HepG2 (cell line): ENCODE measurements at regions not wholly inside any gene's neighbourhood (a gene's known extent, or its start where the extent isn't known, plus 50 kb on each side); places are given as distances from the start of the nearest gene placed in this dataset.
"Not testable (repeated sequence)": the region's sequence is repeated elsewhere in the genome, so short reads cannot be mapped to it uniquely, and the experiment has no call there.

Source experiments
- ATAC-seq: fragments of 200-7000 bp; cut with Tn5 transposase; 3 replicates; pipeline ENCODE4 v1.9.1; 2020; ENCODE audit warnings: mild to moderate bottlenecking, moderate library complexity
- BruUV-seq: library from RNA; stranded (reverse); fragments of 400-500 nt; replicated peaks from 2 replicates; lab custom pipeline; 2021; lab: Mats Ljungman, UMichigan
- CTCF ChIA-PET: fragments of 300-600 bp; formaldehyde crosslinking; extraction: SDS; loops from one replicate; lab custom pipeline; 2021; ENCODE audit warnings: low total read pairs, inconsistent platforms, low intra/inter-chr PET ratio; lab: Yijun Ruan, JAX
- POLR2A ChIA-PET: fragments of 350-600 bp; sonication (Branson Sonifier 250); formaldehyde crosslinking; loops from one replicate; lab custom pipeline; 2020; ENCODE audit warnings: antibody characterized with exemption, inconsistent platforms; lab: Yijun Ruan, JAX
- DNase-seq: peaks from one replicate; pipeline ENCODE4 v3.0.0-alpha.2; 2015; ENCODE audit warnings: low spot score
- FAIRE-seq: peaks from 3 replicates; lab custom pipeline; 2011; peaks lifted over from hg19 to GRCh38; lab: Jason Lieb, UNC
- H2AFZ ChIP-seq: one replicate; pipeline ENCODE4 v1.6.1; 2011; ENCODE audit warnings: low read length, inconsistent platforms
- H3K27ac ChIP-seq: fragments of 300-600 bp; 3 replicates; pipeline ENCODE4 v1.8.0; 2011; ENCODE audit warnings: mixed run types, mild to moderate bottlenecking, mixed read lengths, low read length, inconsistent platforms; ENCODE audit not compliant: insufficient read depth; ENCODE audit errors: extremely low read length
- H3K27me3 ChIP-seq, 2 experiments: fragments of 200-600 bp in 1 of 2; 2 replicates in 1 of 2; 3 replicates in 1 of 2; pipeline versions ENCODE4 v1.6.0 to v1.8.0; 2011; ENCODE audit warnings: low read length in 2 of 2, mild to moderate bottlenecking in 2 of 2, moderate library complexity in 2 of 2, inconsistent platforms in 1 of 2; ENCODE audit not compliant: insufficient read depth in 2 of 2, control insufficient read depth in 1 of 2
- H3K36me3 ChIP-seq, 2 experiments: fragments of 200-600 bp in 1 of 2; replicated peaks in 1 of 2; 2 replicates in 1 of 2; 3 replicates in 1 of 2; pipeline versions ENCODE4 v1.5.1 to v1.8.0; 2011; ENCODE audit warnings: low read length in 2 of 2, inconsistent platforms in 1 of 2; ENCODE audit not compliant: insufficient read depth in 2 of 2, control insufficient read depth in 1 of 2
- H3K4me1 ChIP-seq: 2 replicates; pipeline ENCODE4 v1.5.1; 2012; ENCODE audit warnings: low read length, inconsistent platforms; ENCODE audit not compliant: insufficient read depth
- H3K4me2 ChIP-seq: 2 replicates; pipeline ENCODE4 v1.6.0; 2011; ENCODE audit warnings: low read depth, low read length, inconsistent platforms
- H3K4me3 ChIP-seq, 3 experiments: fragments of 200-600 bp in 1 of 3; sonication (generic), shearing (Covaris generic) in 1 of 3; replicated peaks in 1 of 3; 2 replicates each; pipeline ENCODE4 v1.5.1; 2011 to 2016; ENCODE audit warnings: low read length in 3 of 3, inconsistent platforms in 2 of 3, low read depth in 2 of 3, mild to moderate bottlenecking in 2 of 3, control low read depth in 1 of 3, mixed read lengths in 1 of 3; ENCODE audit not compliant: insufficient read depth in 1 of 3
- H3K79me2 ChIP-seq: one replicate; pipeline ENCODE4 v1.6.1; 2011; ENCODE audit warnings: low read length, inconsistent platforms; ENCODE audit not compliant: insufficient read depth
- H3K9ac ChIP-seq: 2 replicates; pipeline ENCODE4 v1.6.0; 2011; ENCODE audit warnings: mild to moderate bottlenecking, low read depth, low read length, inconsistent platforms; ENCODE audit not compliant: insufficient read depth
- H3K9me3 ChIP-seq: 2 replicates; pipeline ENCODE4 v1.5.1; 2012; ENCODE audit warnings: mild to moderate bottlenecking, low read length
- H4K20me1 ChIP-seq: 2 replicates; pipeline ENCODE4 v1.6.0; 2011; ENCODE audit warnings: inconsistent platforms, mild to moderate bottlenecking, low read length, moderate library complexity; ENCODE audit not compliant: insufficient read depth
- FOSL2 ChIP-seq: sonication (generic); formaldehyde crosslinking; IDR thresholded peaks from 2 replicates; pipeline ENCODE4 v1.4.0; 2020; ENCODE audit warnings: missing genetic modification reagents
- HMG20A ChIP-seq: IDR thresholded peaks from 2 replicates; pipeline ENCODE4 v1.6.1; 2016; ENCODE audit warnings: borderline replicate concordance
- HNF1A ChIP-seq, 2 experiments: sonication (generic) in 1 of 2; formaldehyde crosslinking in 1 of 2; IDR thresholded peaks; 2 replicates each; pipeline versions ENCODE4 v1.4.0 to v1.6.1; 2016 to 2020; ENCODE audit warnings: borderline replicate concordance in 1 of 2, low read depth in 1 of 2, mild to moderate bottlenecking in 1 of 2, missing genetic modification reagents in 1 of 2
- HOXA5 ChIP-seq: sonication (generic); formaldehyde crosslinking; IDR thresholded peaks from 2 replicates; pipeline ENCODE4 v1.4.0; 2020; ENCODE audit warnings: missing genetic modification reagents
- NFATC3 ChIP-seq: sonication (generic); formaldehyde crosslinking; IDR thresholded peaks from 2 replicates; pipeline ENCODE4 v1.5.1; 2020; ENCODE audit warnings: mild to moderate bottlenecking, missing genetic modification reagents
- NR3C1 ChIP-seq: sonication (generic); formaldehyde crosslinking; IDR thresholded peaks from 2 replicates; pipeline ENCODE4 v1.4.0; 2020; ENCODE audit warnings: missing genetic modification reagents
- SMAD1 ChIP-seq: sonication (generic); formaldehyde crosslinking; IDR thresholded peaks from 2 replicates; pipeline ENCODE4 v1.4.0; 2020; ENCODE audit warnings: missing genetic modification reagents, low read depth, mild to moderate bottlenecking, borderline replicate concordance
- ZNF296 ChIP-seq: sonication (generic); formaldehyde crosslinking; conservative IDR thresholded peaks from 2 replicates; pipeline ENCODE4 v1.5.0; 2020; ENCODE audit warnings: mild to moderate bottlenecking, missing genetic modification reagents
- ZNF512 ChIP-seq: sonication (generic); formaldehyde crosslinking; IDR thresholded peaks from 2 replicates; pipeline ENCODE4 v1.4.0; 2020; ENCODE audit warnings: mild to moderate bottlenecking, missing genetic modification reagents
- ZNF570 ChIP-seq: sonication (generic); formaldehyde crosslinking; IDR thresholded peaks from 2 replicates; pipeline ENCODE4 v1.4.0; 2020; ENCODE audit warnings: mild to moderate bottlenecking, missing genetic modification reagents, borderline replicate concordance
- ZNF720 ChIP-seq: sonication (generic); formaldehyde crosslinking; IDR thresholded peaks from 2 replicates; pipeline ENCODE4 v1.4.0; 2020; ENCODE audit warnings: missing genetic modification reagents
- whole genome bisulfite sequencing: methylation state at CpG from one replicate; pipeline ENCODE4 v1.1.6; 2017; ENCODE audit warnings: low lambda C conversion rate; 5-methylcytosine and 5-hydroxymethylcytosine counted together
- in situ Hi-C: cut with HindIII; loops from 2 replicates; pipeline ENCODE4 v1.10.0; 2017; ENCODE audit warnings: low pct_unique_long_range_greater_than_20kb; ENCODE audit not compliant: extremely low pct_ligation_motif_present
- intact Hi-C: fragments of 100-400 bp; cut with micrococcal nuclease; formaldehyde crosslinking; loops from one replicate; pipeline ENCODE4 v1.10.0; 2022; ENCODE audit not compliant: unreplicated experiment

- FAIRE-seq (no peak), ATAC-seq (no peak), DNase-seq (no peak)
- Histone ChIP-seq H3K4me1 (no peaks in the 10 kb centered on the region), H3K79me2 (no peaks in the 10 kb centered on the region), H3K27me3 (peaks cover 0 to 9% of the 10 kb centered on the region in 2 experiments; a peak in 2 of 5 replicates), H3K36me3 (no peaks in the 10 kb centered on the region), H4K20me1 (no peaks in the 10 kb centered on the region), H3K4me3 (no peak overlapping the region), H3K9me3 (no peaks in the 10 kb centered on the region), H3K27ac (no peak overlapping the region), H3K9ac (no peak overlapping the region), H2AFZ (no peak overlapping the region), H3K4me2 (no peak overlapping the region)
- TF ChIP-seq HNF1A (IDR thresholded peaks at IDR 0.05; ENCODE audit: low read depth) (no peak), HNF1A (CRISPR knock-in tag; IDR thresholded peaks at IDR 0.05; ENCODE audit: borderline replicate concordance) (no peak), ZNF720 (no peak), FOSL2 (CRISPR knock-in tag) (no peak), ZNF570 (CRISPR knock-in tag) (no peak), HOXA5 (CRISPR knock-in tag) (no peak), HMG20A (CRISPR knock-in tag) (no peak), ZNF296 (CRISPR knock-in tag) (no peak), ZNF512 (CRISPR knock-in tag) (no peak), SMAD1 (CRISPR knock-in tag) (no peak), NFATC3 (no peak), NR3C1 (no peak)
- CTCF ChIA-PET = no interaction called here
- in situ Hi-C loops (no loop called here), intact Hi-C loops (no loop called here)
- no TSS peak for BruUV-seq
- POLR2A ChIA-PET = no interaction called here
These were observed 188.6 kb downstream of the STK31 start for GRCh38 chr7:23898619-23899018.

GRCh38 chr7:23904901-23905300, 194.9 kb downstream of the STK31 start:
- DNase-seq, CTCF ChIA-PET, ATAC-seq, H4K20me1 ChIP-seq, intact Hi-C loops, H3K36me3 ChIP-seq, H3K4me2 ChIP-seq, H3K4me1 ChIP-seq, H3K27ac ChIP-seq, H3K9ac ChIP-seq, H3K27me3 ChIP-seq, BruUV-seq, H3K79me2 ChIP-seq, H3K4me3 ChIP-seq, H2AFZ ChIP-seq, FAIRE-seq, POLR2A ChIA-PET, in situ Hi-C loops, H3K9me3 ChIP-seq: not testable (repeated sequence)
- WGBS = 43% methylated on average over 2 of the region's 30 CpGs
